CD4-positive, CD25-positive, alpha-beta regulatory T cell (primary cell): ENCODE measurements at regions not wholly inside any gene's neighbourhood (a gene's known extent, or its start where the extent isn't known, plus 50 kb on each side); places are given as distances from the start of the nearest gene placed in this dataset.
"Not testable (repeated sequence)": the region's sequence is repeated elsewhere in the genome, so short reads cannot be mapped to it uniquely, and the experiment has no call there.

Experiments used
- ATAC-seq, 2 donors: fragments of 150-1000 bp; cut with Tn5 transposase; one replicate each; pipeline ENCODE4 v1.10.0; 2021; ENCODE audit warnings: low read depth in 2 of 2, moderate number of reproducible peaks in 2 of 2, moderate library complexity in 1 of 2
- DNase-seq, 3 donors: peaks; one replicate each; pipeline versions ENCODE4 v3.0.0 to v3.0.0-alpha.2; 2012 to 2022; ENCODE audit warnings: mixed read lengths in 1 of 3
- H3K27ac ChIP-seq: one replicate; pipeline ENCODE4 v1.7.0; 2013; ENCODE audit warnings: mild to moderate bottlenecking, low read length; ENCODE audit not compliant: insufficient read depth, poor library complexity, severe bottlenecking
- H3K27me3 ChIP-seq: one replicate; pipeline ENCODE4 v1.7.0; 2013; ENCODE audit warnings: low read length; ENCODE audit not compliant: control insufficient read depth, insufficient read depth
- H3K36me3 ChIP-seq: one replicate; pipeline ENCODE4 v1.7.0; 2013; ENCODE audit warnings: mild to moderate bottlenecking, low read length, moderate library complexity; ENCODE audit not compliant: control insufficient read depth, insufficient read depth
- H3K4me1 ChIP-seq: 2 replicates; pipeline ENCODE4 v1.7.0; 2013; ENCODE audit warnings: mild to moderate bottlenecking, low read length; ENCODE audit not compliant: insufficient read depth, control insufficient read depth, poor library complexity, severe bottlenecking
- H3K4me3 ChIP-seq: one replicate; pipeline ENCODE4 v1.7.0; 2013; ENCODE audit warnings: low read depth, mild to moderate bottlenecking, low read length, moderate library complexity
- H3K9me3 ChIP-seq, 2 experiments: 1 replicate in 1 of 2; 2 replicates in 1 of 2; pipeline ENCODE4 v1.7.0; 2013; ENCODE audit warnings: low read length in 2 of 2, mild to moderate bottlenecking in 1 of 2, moderate library complexity in 1 of 2; ENCODE audit not compliant: control insufficient read depth in 2 of 2
- H3K27ac Mint-ChIP-seq, 3 donors: one replicate each; pipeline ENCODE4 v1.8.0; 2020 to 2022; ENCODE audit warnings: mild to moderate bottlenecking in 3 of 3, mixed read lengths in 3 of 3, moderate library complexity in 2 of 3
- H3K27me3 Mint-ChIP-seq: one replicate; pipeline ENCODE4 v1.8.0; 2022; ENCODE audit warnings: mild to moderate bottlenecking, mixed read lengths
- H3K36me3 Mint-ChIP-seq: one replicate; pipeline ENCODE4 v1.8.0; 2020; ENCODE audit warnings: mixed read lengths
- H3K4me1 Mint-ChIP-seq, 4 donors: one replicate each; pipeline ENCODE4 v1.8.0; 2020 to 2022; ENCODE audit warnings: mixed read lengths in 4 of 4, mild to moderate bottlenecking in 1 of 4
- H3K4me3 Mint-ChIP-seq, 4 donors: one replicate each; pipeline ENCODE4 v1.8.0; 2020 to 2022; ENCODE audit warnings: mild to moderate bottlenecking in 4 of 4, mixed read lengths in 4 of 4, moderate library complexity in 3 of 4
- H3K9me3 Mint-ChIP-seq, 7 donors: one replicate each; pipeline ENCODE4 v1.8.0; 2020 to 2022; ENCODE audit warnings: mixed read lengths in 7 of 7, mild to moderate bottlenecking in 3 of 7, moderate library complexity in 2 of 7

GRCh38 chr6:10343320-10343719, 71.6 kb downstream of the TFAP2A start:
- Mint-ChIP-seq H3K9me3 (peaks cover 0 to 2% (median 0%) of the 10 kb centered on the region in 7 donors), H3K4me3 (no peak overlapping the region), H3K27ac (no peak overlapping the region), H3K27me3 (peaks cover 4% of the 10 kb centered on the region), H3K4me1 (peaks cover 0 to 5% (median 0%) of the 10 kb centered on the region in 4 donors), H3K36me3 (no peaks in the 10 kb centered on the region)
- no peak overlapping the region for H3K4me3 ChIP-seq
- H3K27me3 ChIP-seq: no peaks in the 10 kb centered on the region
- no peak for ATAC-seq
- no peaks in the 10 kb centered on the region for H3K36me3 ChIP-seq
- H3K9me3 ChIP-seq: no peaks in the 10 kb centered on the region
- DNase-seq: no peak
- no peaks in the 10 kb centered on the region for H3K4me1 ChIP-seq
- H3K27ac ChIP-seq: no peak overlapping the region

- no peak overlapping the region for H3K27ac ChIP-seq
- ATAC-seq: no peak
- no peaks in the 10 kb centered on the region for H3K9me3 ChIP-seq
- DNase-seq: no peak
- H3K27me3 Mint-ChIP-seq: peaks cover 4% of the 10 kb centered on the region
- no peaks in the 10 kb centered on the region for H3K27me3 ChIP-seq
- H3K4me1 ChIP-seq: no peaks in the 10 kb centered on the region
- H3K9me3 Mint-ChIP-seq: peaks cover 0 to 2% (median 0%) of the 10 kb centered on the region in 7 donors
- H3K4me3 Mint-ChIP-seq: no peak overlapping the region
- H3K27ac Mint-ChIP-seq: no peak overlapping the region
- H3K4me3 ChIP-seq: no peak overlapping the region
- no peaks in the 10 kb centered on the region for H3K36me3 Mint-ChIP-seq
- H3K4me1 Mint-ChIP-seq: no peaks in the 10 kb centered on the region
- H3K36me3 ChIP-seq: no peaks in the 10 kb centered on the region
Observed at GRCh38 chr6:10341605-10342004, 73.3 kb downstream of the TFAP2A start.

DNA sequence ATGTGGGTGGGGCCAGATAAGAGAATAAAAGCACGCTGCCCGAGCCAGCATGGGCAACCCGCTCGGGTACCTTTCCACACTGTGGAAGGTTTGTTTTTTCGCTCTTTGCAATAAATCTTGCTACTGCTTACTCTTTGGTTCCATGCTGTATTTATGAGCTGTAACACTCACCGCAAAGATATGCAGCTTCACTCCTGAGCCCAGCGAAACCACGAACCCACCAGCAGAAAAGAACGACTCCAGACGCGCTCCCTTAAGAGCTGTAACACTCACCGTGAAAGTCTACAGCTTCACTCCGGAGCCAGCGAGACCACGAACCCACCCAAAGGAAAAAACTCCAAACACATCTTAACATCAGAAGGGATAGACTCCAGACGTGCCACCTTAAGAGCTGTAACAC, 76.7 kb downstream of the TFAP2A start:
- H3K27me3 Mint-ChIP-seq: no peaks in the 10 kb centered on the region
- no peak overlapping the region for H3K27ac ChIP-seq
- no peaks in the 10 kb centered on the region for H3K4me1 Mint-ChIP-seq
- H3K27ac Mint-ChIP-seq: no peak overlapping the region
- no peak overlapping the region for H3K4me3 Mint-ChIP-seq
- H3K9me3 Mint-ChIP-seq: peaks cover 0 to 2% (median 0%) of the 10 kb centered on the region in 7 donors
- H3K36me3 ChIP-seq: no peaks in the 10 kb centered on the region
- no peak overlapping the region for H3K4me3 ChIP-seq
- no peaks in the 10 kb centered on the region for H3K9me3 ChIP-seq
- no peaks in the 10 kb centered on the region for H3K4me1 ChIP-seq
- H3K36me3 Mint-ChIP-seq: no peaks in the 10 kb centered on the region
- no peak for DNase-seq
- H3K27me3 ChIP-seq: no peaks in the 10 kb centered on the region
- no peak for ATAC-seq

GRCh38 chr6:10337376-10337775, 77.5 kb downstream of the TFAP2A start:
- not testable (repeated sequence) for H3K4me3 Mint-ChIP-seq, H3K27me3 Mint-ChIP-seq, ATAC-seq

DNA sequence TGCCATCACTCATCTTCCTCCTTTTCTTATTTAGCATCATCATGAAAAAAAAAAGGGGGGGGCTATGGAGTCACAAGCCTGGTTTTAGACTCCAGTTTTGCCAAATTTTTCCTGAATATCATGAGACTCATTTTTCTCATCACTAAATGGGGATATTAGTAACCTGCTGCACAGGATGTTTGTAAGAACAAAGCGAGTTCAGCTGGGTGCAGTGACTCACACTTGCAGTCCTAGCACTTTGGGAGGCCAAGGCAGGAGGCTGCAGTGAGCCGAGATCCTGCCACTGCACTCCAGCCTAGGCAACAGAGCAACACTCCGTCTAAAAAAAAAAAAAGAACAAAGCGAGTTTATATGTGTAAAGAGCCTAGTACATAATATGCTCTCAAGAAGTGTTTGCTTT, 82.8 kb downstream of the TFAP2A start:
- Mint-ChIP-seq H3K4me1 (no peaks in the 10 kb centered on the region), H3K4me3 (no peak overlapping the region), H3K9me3 (peaks cover 0 to 2% (median 0%) of the 10 kb centered on the region in 7 donors), H3K27me3 (no peaks in the 10 kb centered on the region), H3K36me3 (no peaks in the 10 kb centered on the region), H3K27ac (no peak overlapping the region)
- Histone ChIP-seq H3K27ac (no peak overlapping the region), H3K4me1 (no peaks in the 10 kb centered on the region), H3K9me3 (no peaks in the 10 kb centered on the region), H3K36me3 (no peaks in the 10 kb centered on the region), H3K4me3 (no peak overlapping the region), H3K27me3 (no peaks in the 10 kb centered on the region)
- ATAC-seq: no peak
- DNase-seq: no peak

More at GRCh38 chr6:10337376-10337775, 77.5 kb downstream of the TFAP2A start:
- not testable (repeated sequence) for H3K27ac ChIP-seq, H3K27me3 ChIP-seq, H3K27ac Mint-ChIP-seq, H3K4me1 ChIP-seq, H3K9me3 Mint-ChIP-seq, H3K9me3 ChIP-seq, H3K4me1 Mint-ChIP-seq, H3K36me3 Mint-ChIP-seq, H3K4me3 ChIP-seq, DNase-seq, H3K36me3 ChIP-seq

GRCh38 chr6:10331334-10331968, 83.4 kb downstream of the TFAP2A start:
- no peaks in the 10 kb centered on the region for H3K27me3 ChIP-seq
- H3K9me3 ChIP-seq: no peaks in the 10 kb centered on the region
- no peaks in the 10 kb centered on the region for H3K36me3 Mint-ChIP-seq
- H3K36me3 ChIP-seq: no peaks in the 10 kb centered on the region
- DNase-seq (no peak), ATAC-seq (no peak)
- H3K27ac Mint-ChIP-seq: no peak overlapping the region
- no peak overlapping the region for H3K27ac ChIP-seq
- H3K4me1 Mint-ChIP-seq: no peaks in the 10 kb centered on the region
- H3K4me3 Mint-ChIP-seq: no peak overlapping the region
- H3K27me3 Mint-ChIP-seq: no peaks in the 10 kb centered on the region
- H3K4me3 ChIP-seq: no peak overlapping the region
- no peaks in the 10 kb centered on the region for H3K4me1 ChIP-seq
- peaks cover 0 to 2% (median 0%) of the 10 kb centered on the region in 7 donors for H3K9me3 Mint-ChIP-seq

- Mint-ChIP-seq H3K36me3 (no peaks in the 10 kb centered on the region), H3K4me1 (no peaks in the 10 kb centered on the region), H3K27me3 (no peaks in the 10 kb centered on the region), H3K4me3 (no peak overlapping the region), H3K9me3 (peaks cover 0 to 2% (median 0%) of the 10 kb centered on the region in 7 donors), H3K27ac (no peak overlapping the region)
- Histone ChIP-seq H3K36me3 (no peaks in the 10 kb centered on the region), H3K27me3 (no peaks in the 10 kb centered on the region), H3K9me3 (no peaks in the 10 kb centered on the region), H3K27ac (no peak overlapping the region), H3K4me1 (no peaks in the 10 kb centered on the region), H3K4me3 (no peak overlapping the region)
- no peak for DNase-seq
- ATAC-seq: no peak
Observed at GRCh38 chr6:10330515-10330914, 84.4 kb downstream of the TFAP2A start.

- Mint-ChIP-seq H3K27me3 (no peaks in the 10 kb centered on the region), H3K4me1 (no peaks in the 10 kb centered on the region), H3K27ac (no peak overlapping the region), H3K4me3 (no peak overlapping the region), H3K36me3 (no peaks in the 10 kb centered on the region), H3K9me3 (peaks cover 0 to 4% (median 0%) of the 10 kb centered on the region in 7 donors)
- ATAC-seq: no peak
- Histone ChIP-seq H3K27me3 (no peaks in the 10 kb centered on the region), H3K4me1 (no peaks in the 10 kb centered on the region), H3K9me3 (no peaks in the 10 kb centered on the region), H3K36me3 (no peaks in the 10 kb centered on the region), H3K27ac (no peak overlapping the region), H3K4me3 (no peak overlapping the region)
- no peak for DNase-seq
Observed at GRCh38 chr6:10323018-10323417, 91.9 kb downstream of the TFAP2A start.
